GM21723 (cell line): ENCODE measurements at regions not wholly inside any gene's neighbourhood (a gene's known extent, or its start where the extent isn't known, plus 50 kb on each side); places are given as distances from the start of the nearest gene placed in this dataset.

ENCODE experiments used
- ATAC-seq: cut with Tn5 transposase; IDR thresholded peaks from one replicate; pipeline ENCODE4 v1.9.1; 2021; ENCODE audit warnings: mild to moderate bottlenecking, moderate library complexity; ENCODE audit not compliant: unreplicated experiment

DNA sequence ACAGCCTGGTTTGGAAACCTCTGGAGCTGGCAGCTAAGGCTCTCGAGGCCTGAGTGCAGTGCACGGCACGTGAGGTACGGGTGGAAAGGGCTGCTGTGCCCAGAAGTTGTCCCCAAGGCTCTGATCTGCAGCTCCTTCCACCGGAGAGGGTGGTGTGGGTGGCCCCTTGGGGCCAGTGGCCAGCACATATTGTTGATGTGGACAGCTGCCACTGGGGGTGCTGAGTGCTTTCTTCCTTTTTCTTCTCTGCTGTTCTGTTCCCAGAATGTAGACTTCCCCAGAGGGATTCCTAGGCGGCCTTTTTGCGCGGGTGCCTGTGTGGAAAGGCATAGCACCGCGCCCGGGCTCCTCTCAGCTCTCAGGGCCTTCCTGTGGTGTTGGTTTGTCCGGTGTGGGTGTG is 1476.5 kb downstream of the TBC1D22A start:
- no peak for ATAC-seq

DNA sequence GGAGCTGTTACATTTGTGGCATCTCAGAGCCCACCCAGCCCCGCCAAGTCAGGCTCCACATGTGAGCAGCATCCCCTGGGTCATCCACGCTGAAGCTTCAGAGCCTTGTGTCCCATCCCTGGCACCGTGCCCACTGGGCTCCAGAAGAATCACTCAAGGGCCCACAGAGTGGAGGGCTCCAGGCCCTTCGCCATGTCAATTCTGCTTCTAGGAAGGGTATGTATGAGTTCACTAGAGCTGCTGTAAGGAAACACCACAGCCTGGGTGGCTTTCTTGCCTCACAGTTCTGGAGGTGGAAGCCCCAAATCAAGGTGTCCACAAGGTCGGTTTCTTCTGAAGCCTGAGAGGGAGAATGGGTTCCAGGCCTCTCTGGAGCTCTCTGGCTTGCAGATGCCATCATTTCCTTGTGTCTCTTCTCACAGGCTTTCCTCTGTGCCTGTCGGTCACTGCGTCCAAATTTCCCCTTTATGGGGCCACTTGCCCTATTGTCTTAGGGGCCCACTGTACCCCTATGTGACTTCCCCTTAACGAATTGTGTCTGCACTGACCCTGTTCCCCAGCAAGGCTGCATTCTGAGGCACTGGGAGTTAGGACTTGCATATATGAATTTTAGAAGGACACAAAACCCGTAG is 1476.0 kb downstream of the TBC1D22A start:
- ATAC-seq = no peak

DNA sequence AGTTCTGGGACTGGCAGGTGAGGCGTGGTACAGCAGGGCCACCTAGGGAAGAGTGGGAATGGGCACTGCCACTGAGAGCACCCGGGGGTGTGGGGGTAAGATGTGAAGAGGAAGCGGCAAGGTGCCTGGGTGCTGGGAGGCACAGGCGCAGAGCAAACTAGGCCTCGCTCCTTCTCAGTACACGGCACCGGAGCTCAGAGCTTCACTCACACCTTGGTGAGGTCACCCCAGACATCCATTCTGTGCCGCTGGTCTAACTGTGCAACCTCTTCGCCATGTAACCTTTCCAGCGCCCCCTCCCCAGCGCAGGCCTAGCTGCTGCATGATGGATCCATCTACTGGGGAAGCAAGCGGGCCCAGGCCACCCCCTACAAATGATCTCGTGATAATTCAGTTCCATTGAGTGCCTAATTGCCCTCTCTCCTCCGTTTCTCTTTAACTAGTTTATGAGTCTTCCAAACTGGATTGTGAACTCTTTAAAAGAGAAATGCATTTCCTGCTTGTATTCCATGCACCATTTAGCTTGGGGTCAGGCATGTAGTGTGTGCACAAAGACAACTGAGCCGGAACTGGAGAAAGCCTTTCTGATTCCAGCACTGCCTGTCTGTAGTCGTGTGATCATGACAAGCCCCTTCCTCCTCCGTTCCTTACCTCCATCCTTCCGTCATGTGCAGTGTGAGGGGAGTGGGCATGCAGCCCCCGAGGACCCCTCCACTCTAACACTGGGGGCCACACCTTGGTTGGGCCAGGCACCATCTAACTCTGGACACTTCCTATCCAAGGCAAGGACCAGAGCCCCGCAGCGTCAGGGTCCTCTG is 1475.2 kb downstream of the TBC1D22A start:
- ATAC-seq = no peak

GRCh38 chr22:48236261-48236660 is 1473.8 kb downstream of the TBC1D22A start:
- ATAC-seq = no peak

DNA sequence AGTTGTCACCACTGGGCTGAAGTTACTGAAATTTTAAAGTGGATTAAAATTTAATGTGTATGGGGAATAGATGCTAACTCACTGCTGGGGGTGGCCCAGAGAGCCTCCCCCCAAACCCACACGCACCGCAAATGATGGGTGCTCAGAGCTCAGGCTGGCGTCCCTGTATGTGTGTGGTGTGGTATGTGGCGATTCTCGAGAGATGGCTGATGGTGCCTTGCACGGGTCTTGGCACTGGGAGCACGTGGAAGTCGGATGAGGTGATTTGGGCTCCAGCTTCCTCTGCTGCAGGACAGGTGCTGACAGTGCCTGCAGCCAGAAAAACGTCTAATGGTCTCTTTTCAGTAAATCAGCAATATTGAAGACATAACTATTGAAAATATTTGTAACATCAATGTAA is 1473.3 kb downstream of the TBC1D22A start:
- no peak for ATAC-seq

DNA sequence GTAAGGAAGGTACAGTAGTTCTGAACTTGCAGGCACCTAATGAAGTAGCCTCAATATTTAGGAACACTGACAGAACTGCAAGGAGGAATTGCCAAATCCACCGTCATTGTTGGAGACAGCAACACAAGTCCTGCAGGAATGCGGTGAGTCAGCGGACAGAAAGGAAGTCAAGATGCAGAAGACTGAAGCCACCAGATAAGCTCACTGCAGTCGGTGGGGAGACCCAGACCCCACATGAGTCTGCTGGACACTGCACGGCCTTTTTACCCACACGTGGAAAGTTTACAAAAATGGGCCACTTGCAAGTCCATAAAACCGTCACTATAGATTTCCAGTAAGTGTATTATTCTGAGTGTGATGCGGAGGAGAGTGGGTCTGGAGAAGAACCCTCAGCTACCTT is 1471.6 kb downstream of the TBC1D22A start:
- no peak for ATAC-seq

GRCh38 chr22:48233586-48233985 is 1471.1 kb downstream of the TBC1D22A start:
- ATAC-seq = no peak

DNA sequence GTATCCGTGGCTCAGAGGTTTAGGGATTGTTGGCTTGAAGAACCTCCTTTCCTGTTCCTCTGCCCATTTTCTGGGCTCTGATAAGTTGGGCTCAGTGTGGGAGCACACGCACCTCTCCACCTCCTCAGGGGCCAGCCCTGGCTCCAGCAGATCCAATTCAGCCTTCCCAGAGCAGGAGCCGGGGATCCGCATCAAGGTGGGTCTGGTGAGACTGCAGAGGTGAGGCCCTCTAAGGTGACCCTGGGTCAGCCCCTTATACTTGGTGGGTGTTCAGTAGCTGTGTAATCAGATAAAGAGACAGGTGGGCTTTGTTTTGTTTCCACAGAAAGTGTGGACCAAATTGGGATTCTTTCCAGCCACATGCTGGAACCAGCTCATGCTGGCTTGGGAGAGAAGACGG is 1466.0 kb downstream of the TBC1D22A start:
- ATAC-seq = no peak

GRCh38 chr22:48227341-48228018 is 1465.0 kb downstream of the TBC1D22A start:
- ATAC-seq = no peak

- ATAC-seq = no peak
These were observed 1463.9 kb downstream of the TBC1D22A start for GRCh38 chr22:48226026-48227013.

DNA sequence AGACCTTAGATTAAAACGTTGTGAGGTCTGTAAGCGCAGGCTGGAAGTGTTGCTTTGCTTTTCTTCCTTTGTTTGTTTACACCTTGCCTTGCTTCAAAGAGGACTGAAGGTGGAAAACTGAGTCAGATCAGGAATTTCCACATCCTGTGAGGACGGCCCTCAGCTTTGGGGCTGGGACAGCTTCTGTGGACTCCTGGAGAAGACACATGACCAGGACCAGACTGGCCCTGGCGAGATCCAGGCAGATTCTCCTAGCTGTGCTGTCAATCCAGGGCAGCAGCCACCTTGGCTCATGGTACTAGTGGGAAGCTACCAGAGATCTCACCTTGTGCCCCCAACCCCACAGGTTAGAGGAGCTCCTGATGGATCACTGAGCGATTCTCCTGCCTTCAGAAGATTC is 1461.9 kb downstream of the TBC1D22A start:
- no peak for ATAC-seq

DNA sequence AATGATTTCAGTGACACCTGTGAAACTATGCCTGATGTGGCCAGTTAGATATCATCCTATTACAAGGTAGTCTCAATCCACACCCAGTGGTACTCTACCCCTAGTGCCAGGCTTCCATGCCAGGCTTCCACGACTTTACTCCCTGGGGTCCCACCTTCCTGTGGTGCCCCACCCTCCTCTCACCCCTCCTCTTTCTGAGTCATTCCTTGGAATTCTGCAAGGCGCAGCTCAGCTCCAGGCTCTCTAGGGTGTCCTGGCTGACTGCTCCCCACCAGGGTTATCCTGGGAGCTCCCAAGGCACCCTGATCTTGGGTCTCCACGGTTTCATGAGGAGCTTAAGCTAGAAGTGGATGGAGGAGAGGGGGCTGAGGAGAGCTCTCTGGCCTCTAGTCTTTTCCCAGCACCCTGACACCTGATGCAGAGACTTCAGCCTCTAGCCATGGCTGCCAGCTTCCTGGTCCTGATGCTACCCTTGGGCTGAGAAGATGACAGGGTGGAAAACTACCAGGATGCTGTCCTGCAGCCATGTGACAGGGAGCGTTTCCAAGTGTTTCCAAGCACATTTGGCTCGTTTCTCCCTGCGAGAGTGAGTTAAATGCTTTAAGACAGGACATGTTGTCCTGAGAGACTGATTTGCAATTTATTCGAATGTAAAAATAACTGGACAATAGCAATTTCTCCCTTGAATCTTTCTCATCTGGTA is 1461.2 kb downstream of the TBC1D22A start:
- no peak for ATAC-seq

- no peak for ATAC-seq
These were observed 1460.5 kb downstream of the TBC1D22A start for GRCh38 chr22:48222742-48223487.

GRCh38 chr22:48218889-48219420 is 1456.5 kb downstream of the TBC1D22A start:
- ATAC-seq = no peak

DNA sequence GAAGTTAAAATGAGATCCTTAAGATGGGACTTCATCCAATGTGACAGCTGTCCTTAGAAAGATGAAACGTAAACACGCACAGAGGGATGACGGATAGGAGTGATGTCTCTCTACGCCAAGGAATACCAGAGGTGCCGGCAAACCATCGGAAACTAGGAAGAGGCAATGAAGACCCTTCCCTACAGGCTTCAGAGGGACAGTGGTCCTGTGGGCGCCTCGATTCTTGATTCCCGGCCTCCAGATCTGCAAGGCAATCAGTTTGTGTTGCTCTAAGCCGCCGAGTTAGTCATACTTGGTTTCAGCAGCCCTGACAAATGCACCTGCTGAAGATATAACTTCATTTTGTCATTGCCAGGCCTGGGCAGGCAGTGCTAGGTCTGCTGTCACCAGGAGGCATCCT is 1455.1 kb downstream of the TBC1D22A start:
- no peak for ATAC-seq

- no peak for ATAC-seq
These were observed 1450.3 kb downstream of the TBC1D22A start for GRCh38 chr22:48212727-48213126.

- no peak for ATAC-seq
These were observed 1448.4 kb downstream of the TBC1D22A start for GRCh38 chr22:48210812-48211211.

DNA sequence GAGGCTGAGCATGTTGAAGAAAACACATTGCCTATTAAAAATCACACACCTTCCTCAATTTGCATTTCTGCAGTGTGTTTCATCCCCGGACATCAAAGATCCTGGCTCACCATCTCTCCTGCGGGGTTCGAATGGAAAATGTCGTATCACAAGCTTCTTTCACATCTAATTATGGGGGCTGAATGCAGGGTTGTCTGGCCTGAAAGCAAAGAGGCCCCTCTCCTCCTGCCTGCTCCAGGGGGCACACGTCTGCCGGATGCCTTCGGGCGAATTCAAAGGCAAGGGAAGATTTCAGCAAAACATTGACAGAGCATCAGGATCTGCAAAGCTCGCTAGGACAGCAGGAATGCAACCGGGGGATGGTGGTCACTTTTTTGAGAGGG is 1447.7 kb downstream of the TBC1D22A start:
- ATAC-seq = no peak

GRCh38 chr22:48209473-48210197 is 1447.2 kb downstream of the TBC1D22A start:
- no peak for ATAC-seq
